Thyroid gland (tissue), 4 donors: ENCODE measurements at regions not wholly inside any gene's neighbourhood (a gene's known extent, or its start where the extent isn't known, plus 50 kb on each side); places are given as distances from the start of the nearest gene placed in this dataset.

ENCODE experiments used
- DNase-seq, 2 donors: peaks; one replicate each; pipeline ENCODE4 v3.0.0-alpha.2; 2019
- H3K27ac ChIP-seq, 3 donors: fragments of 200-600 bp; sonication (generic); 1 replicate in 2 of 3; 2 replicates in 1 of 3; pipeline ENCODE4 v1.5.1; 2016 to 2019; ENCODE audit warnings: mild to moderate bottlenecking in 1 of 3, moderate library complexity in 1 of 3
- H3K27me3 ChIP-seq: fragments of 200-600 bp; sonication (generic); one replicate; pipeline ENCODE4 v1.5.1; 2019
- H3K36me3 ChIP-seq, 2 donors: fragments of 200-600 bp; sonication (generic); one replicate each; pipeline ENCODE4 v1.5.1; 2016 to 2019
- H3K4me1 ChIP-seq, 2 donors: fragments of 200-600 bp; sonication (generic); one replicate each; pipeline ENCODE4 v1.5.1; 2017 to 2019
- H3K4me3 ChIP-seq, 3 donors: fragments of 200-600 bp; sonication (generic); replicated peaks in 1 of 3; 1 replicate in 2 of 3; 2 replicates in 1 of 3; pipeline ENCODE4 v1.5.1; 2016; ENCODE audit warnings: mild to moderate bottlenecking in 1 of 3
- H3K9me3 ChIP-seq: fragments of 200-600 bp; sonication (generic); one replicate; pipeline ENCODE4 v1.5.1; 2017
- CTCF ChIP-seq, 6 experiments: fragments of 200-600 bp in 3 of 6; fragments of 450-650 bp in 3 of 6; sonication (generic) in 3 of 6; IDR thresholded peaks; one replicate each; pipeline ENCODE4 v1.5.1; 2016 to 2019; ENCODE audit warnings: antibody characterized with exemption in 6 of 6, mild to moderate bottlenecking in 2 of 6, inconsistent platforms in 1 of 6, moderate library complexity in 1 of 6
- POLR2A ChIP-seq, 2 donors: fragments of 450-650 bp; IDR thresholded peaks; one replicate each; pipeline ENCODE4 v1.6.1; 2017; ENCODE audit warnings: antibody characterized with exemption in 2 of 2, mild to moderate bottlenecking in 2 of 2, moderate library complexity in 1 of 2
- WGBS, 2 donors: methylation state at CpG; one replicate each; pipeline ENCODE4 v1.1.5; 2017; 5-methylcytosine and 5-hydroxymethylcytosine counted together
- intact Hi-C: fragments of 100-400 bp; cut with DNase I; formaldehyde crosslinking; loops from one replicate; pipeline ENCODE4 v1.15.1; 2023

GRCh38 chr5:63249960-63250359 is 671.3 kb downstream of the LRRC70 start:
- WGBS, 2 donors = 74 to 89% methylated on average over 2 of the region's 2 CpGs

GRCh38 chr5:63247651-63248050 is 669.0 kb downstream of the LRRC70 start:
- no peak for DNase-seq
- Histone ChIP-seq H3K27ac (no peak overlapping the region), H3K4me1 (no peaks in the 10 kb centered on the region), H3K9me3 (no peaks in the 10 kb centered on the region), H3K36me3 (no peaks in the 10 kb centered on the region), H3K27me3 (no peaks in the 10 kb centered on the region), H3K4me3 (no peak overlapping the region)
- intact Hi-C loops = no loop called here
- TF ChIP-seq POLR2A (IDR thresholded peaks at IDR 0.05) (no peak), CTCF (IDR thresholded peaks at IDR 0.05) (no peak)
- 73 to 81% methylated on average over 1 of the region's 1 CpG for WGBS, 2 donors

More at GRCh38 chr5:63249960-63250359, 671.3 kb downstream of the LRRC70 start:
- TF ChIP-seq CTCF (IDR thresholded peaks at IDR 0.05) = no peak
- TF ChIP-seq POLR2A (IDR thresholded peaks at IDR 0.05) = no peak
- Histone ChIP-seq H3K4me1 (no peaks in the 10 kb centered on the region), H3K9me3 (no peaks in the 10 kb centered on the region), H3K4me3 (no peak overlapping the region), H3K27ac (no peak overlapping the region), H3K36me3 (no peaks in the 10 kb centered on the region), H3K27me3 (no peaks in the 10 kb centered on the region)
- DNase-seq = no peak
- intact Hi-C loops = no loop called here

- Histone ChIP-seq H3K27ac (no peak overlapping the region), H3K9me3 (no peaks in the 10 kb centered on the region), H3K36me3 (no peaks in the 10 kb centered on the region), H3K27me3 (no peaks in the 10 kb centered on the region), H3K4me1 (no peaks in the 10 kb centered on the region), H3K4me3 (no peak overlapping the region)
- no peak for DNase-seq
- WGBS, 2 donors = 78% methylated on average over 1 of the region's 1 CpG
- TF ChIP-seq CTCF (IDR thresholded peaks at IDR 0.05) (no peak), POLR2A (IDR thresholded peaks at IDR 0.05) (no peak)
- intact Hi-C loops = no loop called here
These were observed 666.7 kb downstream of the LRRC70 start for GRCh38 chr5:63245271-63245670.

GRCh38 chr5:63240063-63240755 is 661.6 kb downstream of the LRRC70 start:
- Histone ChIP-seq H3K4me1 (no peaks in the 10 kb centered on the region), H3K4me3 (no peak overlapping the region), H3K9me3 (no peaks in the 10 kb centered on the region), H3K36me3 (no peaks in the 10 kb centered on the region), H3K27ac (no peak overlapping the region), H3K27me3 (no peaks in the 10 kb centered on the region)
- intact Hi-C loops = no loop called here
- DNase-seq = no peak
- TF ChIP-seq CTCF (IDR thresholded peaks at IDR 0.05) = no peak
- TF ChIP-seq POLR2A (IDR thresholded peaks at IDR 0.05) = no peak
- WGBS, 2 donors = 80% methylated on average over 8 of the region's 8 CpGs

GRCh38 chr5:63233911-63234310 is 655.3 kb downstream of the LRRC70 start:
- Histone ChIP-seq H3K27me3 (no peaks in the 10 kb centered on the region), H3K36me3 (no peaks in the 10 kb centered on the region), H3K9me3 (no peaks in the 10 kb centered on the region), H3K4me1 (no peaks in the 10 kb centered on the region), H3K27ac (no peak overlapping the region), H3K4me3 (no peak overlapping the region)
- 26 to 34% methylated on average over 3 of the region's 3 CpGs for WGBS, 2 donors
- intact Hi-C loops = no loop called here
- TF ChIP-seq CTCF (IDR thresholded peaks at IDR 0.05) = no peak
- no peak for TF ChIP-seq POLR2A (IDR thresholded peaks at IDR 0.05)
- no peak for DNase-seq
